SK-N-SH (cell line): ENCODE measurements at regions not wholly inside any gene's neighbourhood (a gene's known extent, or its start where the extent isn't known, plus 50 kb on each side); places are given as distances from the start of the nearest gene placed in this dataset.

Experiments
- CTCF ChIA-PET: fragments of 300-600, 350-600 bp; formaldehyde crosslinking; extraction: SDS; loops from one replicate; lab custom pipeline; 2021; lab: Yijun Ruan, JAX
- POLR2A ChIA-PET: fragments of 350-600 bp; sonication (Branson Sonifier 250); formaldehyde crosslinking; extraction: SDS; loops from one replicate; lab custom pipeline; 2020; ENCODE audit warnings: antibody characterized with exemption, inconsistent platforms; lab: Yijun Ruan, JAX
- DNase-seq: peaks from one replicate; pipeline ENCODE4 v3.0.0; 2012
- H2AFZ ChIP-seq: fragments of 200-600 bp; sonication (generic); 2 replicates; pipeline ENCODE4 v1.8.1; 2016; ENCODE audit warnings: antibody characterized with exemption, mild to moderate bottlenecking, low read depth
- H3F3A ChIP-seq: fragments of 200-600 bp; sonication (generic); replicated peaks from 2 replicates; pipeline ENCODE3; 2016; ENCODE audit warnings: antibody characterized with exemption, mild to moderate bottlenecking; ENCODE audit not compliant: insufficient read depth
- H3K27ac ChIP-seq, 2 experiments: fragments of 200-500 bp in 1 of 2; fragments of 200-600 bp in 1 of 2; sonication (Bioruptor generic) in 1 of 2; sonication (generic), shearing (Covaris generic) in 1 of 2; 2 replicates each; pipeline versions ENCODE4 v1.5.1 to v1.6.1; 2014 to 2016; ENCODE audit warnings: low read depth in 2 of 2, inconsistent platforms in 1 of 2, low read length in 1 of 2, mild to moderate bottlenecking in 1 of 2, mixed read lengths in 1 of 2
- H3K27me3 ChIP-seq: fragments of 200-600 bp; sonication (generic), shearing (Covaris generic); 2 replicates; pipeline ENCODE4 v1.6.1; 2016; ENCODE audit warnings: mixed run types; ENCODE audit not compliant: insufficient read depth
- H3K36me3 ChIP-seq, 2 experiments: fragments of 200-500 bp in 1 of 2; fragments of 200-600 bp in 1 of 2; sonication (Bioruptor generic) in 1 of 2; sonication (generic) in 1 of 2; replicated peaks in 1 of 2; 2 replicates each; pipeline versions ENCODE3 to v1.5.1; 2014 to 2016; ENCODE audit warnings: low read length in 1 of 2, mild to moderate bottlenecking in 1 of 2; ENCODE audit not compliant: insufficient read depth in 2 of 2, control insufficient read depth in 1 of 2
- H3K4me1 ChIP-seq, 2 experiments: fragments of 200-500 bp in 1 of 2; fragments of 200-600 bp in 1 of 2; sonication (Bioruptor generic) in 1 of 2; sonication (generic), shearing (Covaris generic) in 1 of 2; 2 replicates each; pipeline versions ENCODE4 v1.5.1 to v1.6.1; 2014 to 2016; ENCODE audit warnings: low read depth in 1 of 2, low read length in 1 of 2, mixed run types in 1 of 2; ENCODE audit not compliant: insufficient read depth in 2 of 2, control insufficient read depth in 1 of 2
- H3K4me2 ChIP-seq: fragments of 200-600 bp; sonication (generic), shearing (Covaris generic); 2 replicates; pipeline ENCODE4 v1.6.1; 2017; ENCODE audit warnings: mixed run types
- H3K4me3 ChIP-seq, 2 experiments: fragments of 200-500 bp in 1 of 2; fragments of 200-600 bp in 1 of 2; sonication (Bioruptor generic) in 1 of 2; sonication (generic), shearing (Covaris generic) in 1 of 2; 2 replicates each; pipeline versions ENCODE4 v1.5.1 to v1.8.1; 2014 to 2016; ENCODE audit warnings: low read depth in 2 of 2, inconsistent platforms in 1 of 2, low read length in 1 of 2, mild to moderate bottlenecking in 1 of 2, mixed read lengths in 1 of 2, moderate library complexity in 1 of 2
- H3K79me2 ChIP-seq: fragments of 200-600 bp; sonication (generic); 2 replicates; pipeline ENCODE4 v1.8.1; 2017; ENCODE audit warnings: mild to moderate bottlenecking; ENCODE audit not compliant: insufficient read depth
- H3K9ac ChIP-seq: fragments of 200-600 bp; sonication (generic); 2 replicates; pipeline ENCODE4 v1.6.1; 2017; ENCODE audit warnings: mixed run types
- H3K9me2 ChIP-seq: fragments of 200-600 bp; sonication (generic); 2 replicates; pipeline ENCODE4 v1.6.1; 2017; ENCODE audit warnings: mixed run types
- H3K9me3 ChIP-seq: fragments of 200-600 bp; sonication (generic); 2 replicates; pipeline ENCODE4 v1.6.1; 2017; ENCODE audit warnings: mixed run types, mild to moderate bottlenecking, moderate library complexity
- H4K20me1 ChIP-seq: fragments of 200-600 bp; sonication (generic); 2 replicates; pipeline ENCODE4 v1.6.1; 2017; ENCODE audit warnings: mild to moderate bottlenecking, mixed run types; ENCODE audit not compliant: insufficient read depth
- FOXM1 ChIP-seq: IDR thresholded peaks from 2 replicates; pipeline ENCODE4 v1.4.0; 2012; ENCODE audit warnings: low read depth, mild to moderate bottlenecking
- JUND ChIP-seq: IDR thresholded peaks from 2 replicates; pipeline ENCODE4 v1.4.0; 2012
- MAX ChIP-seq: IDR thresholded peaks from 2 replicates; pipeline ENCODE4 v1.4.0; 2012; ENCODE audit warnings: low read depth
- MEF2A ChIP-seq: IDR thresholded peaks from 2 replicates; pipeline ENCODE4 v1.4.0; 2012; ENCODE audit warnings: low read depth, borderline replicate concordance
- NRF1 ChIP-seq: IDR thresholded peaks from 2 replicates; pipeline ENCODE4 v1.6.1; 2012; ENCODE audit warnings: low read depth, mild to moderate bottlenecking, low read length
- SMC3 ChIP-seq: IDR thresholded peaks from 2 replicates; pipeline ENCODE4 v1.6.1; 2012; ENCODE audit warnings: low read depth, low read length, improper control_type of control experiment
- TAF1 ChIP-seq: IDR thresholded peaks from 2 replicates; pipeline ENCODE4 v1.6.1; 2012; ENCODE audit warnings: low read depth, mild to moderate bottlenecking, low read length, moderate library complexity, borderline replicate concordance
- TCF12 ChIP-seq: IDR thresholded peaks from 2 replicates; pipeline ENCODE4 v1.4.0; 2012
- WGBS: methylation state at CpG from one replicate; pipeline ENCODE4 v1.1.6; 2017; ENCODE audit warnings: low lambda C conversion rate; 5-methylcytosine and 5-hydroxymethylcytosine counted together
- TF ChIP-seq, protein P1 (sequence below): IDR thresholded peaks from 2 replicates; pipeline ENCODE4 v1.4.0; 2012; ENCODE audit warnings: low read depth, borderline replicate concordance
- TF ChIP-seq, protein P2 (sequence below): fragments of 150-350 bp; IDR thresholded peaks from 2 replicates; pipeline ENCODE4 v1.6.1; 2016; ENCODE audit warnings: mild to moderate bottlenecking, low read depth, low read length

DNA sequence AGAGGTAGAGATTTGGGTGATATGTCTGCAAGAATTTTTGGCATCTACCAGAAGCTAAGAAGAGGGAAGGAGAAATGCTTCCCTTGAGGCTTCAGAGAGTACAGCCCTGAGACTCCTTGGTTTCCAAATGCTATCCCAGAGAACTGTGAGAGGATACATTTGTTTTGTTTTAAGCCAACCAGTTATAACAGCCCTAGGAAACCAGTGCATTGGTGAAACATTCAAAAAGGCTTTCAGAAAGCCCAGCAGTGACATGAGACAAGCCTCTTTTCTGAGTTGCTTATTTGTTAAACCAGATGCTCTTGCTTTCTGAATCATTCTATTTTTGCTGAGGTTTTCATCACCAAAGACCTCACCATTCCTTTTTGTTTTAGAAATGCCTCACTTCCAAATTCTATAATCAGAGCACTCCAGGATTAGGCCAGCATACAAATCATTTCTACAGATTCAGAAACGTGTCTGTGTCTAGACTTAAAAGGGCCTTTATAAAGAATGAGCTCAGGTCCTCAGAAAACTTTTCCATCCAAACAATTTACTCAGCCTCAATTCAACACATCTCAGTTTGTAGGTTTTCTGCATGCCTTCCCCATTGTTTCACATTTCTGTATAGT is 1617.8 kb upstream of the FLRT2 start:
- no peak for DNase-seq
- no peak overlapping the region for H3K4me2 ChIP-seq
- H3K79me2 ChIP-seq = no peaks in the 10 kb centered on the region
- CTCF ChIA-PET = no interaction called here
- WGBS = 7% methylated on average over 1 of the region's 1 CpG
- no peaks in the 10 kb centered on the region for H4K20me1 ChIP-seq
- no peak overlapping the region for H3K9ac ChIP-seq
- no peak overlapping the region for H3K4me3 ChIP-seq
- no peaks in the 10 kb centered on the region for H3F3A ChIP-seq
- H3K27ac ChIP-seq = no peak overlapping the region
- no peak overlapping the region for H2AFZ ChIP-seq
- no peaks in the 10 kb centered on the region for H3K9me2 ChIP-seq
- H3K4me1 ChIP-seq = no peaks in the 10 kb centered on the region
- no peak for TF ChIP-seq MEF2A
- no peak for TF ChIP-seq TCF12
- TF ChIP-seq TAF1 = no peak
- TF ChIP-seq, protein P1, sequence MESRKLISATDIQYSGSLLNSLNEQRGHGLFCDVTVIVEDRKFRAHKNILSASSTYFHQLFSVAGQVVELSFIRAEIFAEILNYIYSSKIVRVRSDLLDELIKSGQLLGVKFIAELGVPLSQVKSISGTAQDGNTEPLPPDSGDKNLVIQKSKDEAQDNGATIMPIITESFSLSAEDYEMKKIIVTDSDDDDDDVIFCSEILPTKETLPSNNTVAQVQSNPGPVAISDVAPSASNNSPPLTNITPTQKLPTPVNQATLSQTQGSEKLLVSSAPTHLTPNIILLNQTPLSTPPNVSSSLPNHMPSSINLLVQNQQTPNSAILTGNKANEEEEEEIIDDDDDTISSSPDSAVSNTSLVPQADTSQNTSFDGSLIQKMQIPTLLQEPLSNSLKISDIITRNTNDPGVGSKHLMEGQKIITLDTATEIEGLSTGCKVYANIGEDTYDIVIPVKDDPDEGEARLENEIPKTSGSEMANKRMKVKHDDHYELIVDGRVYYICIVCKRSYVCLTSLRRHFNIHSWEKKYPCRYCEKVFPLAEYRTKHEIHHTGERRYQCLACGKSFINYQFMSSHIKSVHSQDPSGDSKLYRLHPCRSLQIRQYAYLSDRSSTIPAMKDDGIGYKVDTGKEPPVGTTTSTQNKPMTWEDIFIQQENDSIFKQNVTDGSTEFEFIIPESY = no peak
- TF ChIP-seq, protein P2, sequence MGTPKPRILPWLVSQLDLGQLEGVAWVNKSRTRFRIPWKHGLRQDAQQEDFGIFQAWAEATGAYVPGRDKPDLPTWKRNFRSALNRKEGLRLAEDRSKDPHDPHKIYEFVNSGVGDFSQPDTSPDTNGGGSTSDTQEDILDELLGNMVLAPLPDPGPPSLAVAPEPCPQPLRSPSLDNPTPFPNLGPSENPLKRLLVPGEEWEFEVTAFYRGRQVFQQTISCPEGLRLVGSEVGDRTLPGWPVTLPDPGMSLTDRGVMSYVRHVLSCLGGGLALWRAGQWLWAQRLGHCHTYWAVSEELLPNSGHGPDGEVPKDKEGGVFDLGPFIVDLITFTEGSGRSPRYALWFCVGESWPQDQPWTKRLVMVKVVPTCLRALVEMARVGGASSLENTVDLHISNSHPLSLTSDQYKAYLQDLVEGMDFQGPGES = no peak
- TF ChIP-seq FOXM1 = no peak
- POLR2A ChIA-PET = no interaction called here
- H3K36me3 ChIP-seq = no peaks in the 10 kb centered on the region
- H3K27me3 ChIP-seq = no peaks in the 10 kb centered on the region
- no peaks in the 10 kb centered on the region for H3K9me3 ChIP-seq

GRCh38 chr14:83913476-83913875 is 1616.5 kb upstream of the FLRT2 start:
- CTCF ChIA-PET = no interaction called here

More at GRCh38 chr14:83913476-83913875, 1616.5 kb upstream of the FLRT2 start:
- WGBS = 0% methylated on average over 1 of the region's 1 CpG
- H3K9ac ChIP-seq = no peak overlapping the region
- no peak overlapping the region for H3K4me3 ChIP-seq
- no peak overlapping the region for H3K4me2 ChIP-seq
- no peaks in the 10 kb centered on the region for H3K9me2 ChIP-seq
- H3K9me3 ChIP-seq = no peaks in the 10 kb centered on the region
- DNase-seq = no peak
- no peaks in the 10 kb centered on the region for H3F3A ChIP-seq
- no peak overlapping the region for H2AFZ ChIP-seq
- POLR2A ChIA-PET = no interaction called here
- H3K27me3 ChIP-seq = no peaks in the 10 kb centered on the region
- no peak for TF ChIP-seq JUND
- TF ChIP-seq MAX = no peak
- TF ChIP-seq SMC3 = no peak
- TF ChIP-seq MEF2A = no peak
- TF ChIP-seq NRF1 = no peak
- no peaks in the 10 kb centered on the region for H3K79me2 ChIP-seq
- no peaks in the 10 kb centered on the region for H3K4me1 ChIP-seq
- no peak overlapping the region for H3K27ac ChIP-seq
- no peaks in the 10 kb centered on the region for H3K36me3 ChIP-seq
- H4K20me1 ChIP-seq = no peaks in the 10 kb centered on the region
